H1 (cell line): ENCODE measurements at regions not wholly inside any gene's neighbourhood (a gene's known extent, or its start where the extent isn't known, plus 50 kb on each side); places are given as distances from the start of the nearest gene placed in this dataset.

Experiments
- EP300 ChIP-seq, 2 experiments: IDR thresholded peaks; 1 replicate in 1 of 2; 2 replicates in 1 of 2; pipeline ENCODE4 v1.6.1; 2011 to 2012; ENCODE audit warnings: low read depth in 2 of 2, low read length in 2 of 2, mild to moderate bottlenecking in 2 of 2, borderline replicate concordance in 1 of 2, inconsistent platforms in 1 of 2, moderate library complexity in 1 of 2
- EZH2 ChIP-seq: fragments of 200-600 bp; sonication (generic); IDR thresholded peaks from 2 replicates; pipeline ENCODE4 v1.7.1; 2012; ENCODE audit warnings: low read depth, mild to moderate bottlenecking, moderate library complexity, low read length, inconsistent platforms; ENCODE audit not compliant: severe bottlenecking
- JUND ChIP-seq: IDR thresholded peaks from 2 replicates; pipeline ENCODE4 v1.6.1; 2011; ENCODE audit warnings: mild to moderate bottlenecking, improper control_type of control experiment, low read length
- POLR2A ChIP-seq, 2 experiments: IDR thresholded peaks; 1 replicate in 1 of 2; 2 replicates in 1 of 2; pipeline ENCODE4 v1.6.1; 2011; ENCODE audit warnings: low read depth in 2 of 2, low read length in 2 of 2, mild to moderate bottlenecking in 2 of 2; ENCODE audit errors: control extremely low read depth in 1 of 2
- POU5F1 ChIP-seq: IDR thresholded peaks from 2 replicates; pipeline ENCODE4 v1.6.1; 2011; ENCODE audit warnings: low read depth, mild to moderate bottlenecking, low read length, moderate library complexity
- RAD21 ChIP-seq, 2 experiments: IDR thresholded peaks in 1 of 2; conservative IDR thresholded peaks in 1 of 2; 2 replicates each; pipeline ENCODE4 v1.6.1; 2011; ENCODE audit warnings: low read depth in 2 of 2, low read length in 2 of 2, improper control_type of control experiment in 1 of 2, inconsistent platforms in 1 of 2, mild to moderate bottlenecking in 1 of 2, moderate library complexity in 1 of 2
- RXRA ChIP-seq: IDR thresholded peaks from 2 replicates; pipeline ENCODE4 v1.6.1; 2011; ENCODE audit warnings: low read depth, mild to moderate bottlenecking, low read length, moderate library complexity; ENCODE audit not compliant: insufficient read depth
- SUZ12 ChIP-seq: fragments of 200-600 bp; sonication (generic); IDR thresholded peaks from 2 replicates; pipeline ENCODE4 v1.6.1; 2012; ENCODE audit warnings: mild to moderate bottlenecking, inconsistent platforms, low read length, moderate library complexity, mixed read lengths
- TAF1 ChIP-seq: IDR thresholded peaks from 2 replicates; pipeline ENCODE4 v1.6.1; 2011; ENCODE audit warnings: mild to moderate bottlenecking, low read depth, low read length
- TF ChIP-seq, protein P1 (sequence below), 3 experiments: IDR thresholded peaks; 1 replicate in 2 of 3; 2 replicates in 1 of 3; pipeline versions ENCODE4 v1.5.1 to v1.6.1; 2011; ENCODE audit warnings: low read length in 3 of 3, mild to moderate bottlenecking in 3 of 3, inconsistent platforms in 2 of 3, low read depth in 1 of 3, moderate library complexity in 1 of 3; ENCODE audit not compliant: insufficient read depth in 1 of 3; ENCODE audit errors: control extremely low read depth in 1 of 3

DNA sequence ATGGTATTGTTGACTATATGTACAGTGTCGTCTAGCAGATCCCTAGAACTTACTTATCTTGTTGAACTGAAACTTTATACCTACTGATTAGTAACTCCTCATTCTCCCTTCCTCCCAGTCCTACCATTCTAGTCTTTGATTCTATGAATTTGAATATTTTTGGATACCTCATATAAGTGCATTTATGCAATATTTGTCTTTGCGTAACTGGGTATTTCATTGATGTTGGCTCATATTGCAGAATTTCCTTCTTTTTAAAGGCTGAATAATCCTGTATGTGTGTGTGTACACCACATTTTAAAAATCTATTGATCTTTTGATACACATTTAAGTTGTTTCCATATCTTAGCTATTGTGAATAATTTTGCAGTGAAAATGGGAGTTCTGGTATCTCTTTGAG, 119.9 kb downstream of the SOX4 start:
- no peak for TF ChIP-seq SUZ12
- TF ChIP-seq, protein P1, sequence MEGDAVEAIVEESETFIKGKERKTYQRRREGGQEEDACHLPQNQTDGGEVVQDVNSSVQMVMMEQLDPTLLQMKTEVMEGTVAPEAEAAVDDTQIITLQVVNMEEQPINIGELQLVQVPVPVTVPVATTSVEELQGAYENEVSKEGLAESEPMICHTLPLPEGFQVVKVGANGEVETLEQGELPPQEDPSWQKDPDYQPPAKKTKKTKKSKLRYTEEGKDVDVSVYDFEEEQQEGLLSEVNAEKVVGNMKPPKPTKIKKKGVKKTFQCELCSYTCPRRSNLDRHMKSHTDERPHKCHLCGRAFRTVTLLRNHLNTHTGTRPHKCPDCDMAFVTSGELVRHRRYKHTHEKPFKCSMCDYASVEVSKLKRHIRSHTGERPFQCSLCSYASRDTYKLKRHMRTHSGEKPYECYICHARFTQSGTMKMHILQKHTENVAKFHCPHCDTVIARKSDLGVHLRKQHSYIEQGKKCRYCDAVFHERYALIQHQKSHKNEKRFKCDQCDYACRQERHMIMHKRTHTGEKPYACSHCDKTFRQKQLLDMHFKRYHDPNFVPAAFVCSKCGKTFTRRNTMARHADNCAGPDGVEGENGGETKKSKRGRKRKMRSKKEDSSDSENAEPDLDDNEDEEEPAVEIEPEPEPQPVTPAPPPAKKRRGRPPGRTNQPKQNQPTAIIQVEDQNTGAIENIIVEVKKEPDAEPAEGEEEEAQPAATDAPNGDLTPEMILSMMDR (IDR thresholded peaks at IDR 0.05; ENCODE audit: control extremely low read depth in 1 of 3, insufficient read depth in 1 of 3, low read depth in 1 of 3, low read length in 3 of 3), result no peak
- TF ChIP-seq JUND, result no peak
- TF ChIP-seq RXRA, result no peak
- TF ChIP-seq RAD21 (IDR thresholded peaks at IDR 0.05 in 1 of 2, conservative IDR thresholded peaks at IDR 0.05 in 1 of 2; ENCODE audit: low read depth in 2 of 2, low read length in 2 of 2), result no peak
- TF ChIP-seq TAF1, result no peak
- no peak for TF ChIP-seq EZH2
- TF ChIP-seq EP300 (IDR thresholded peaks at IDR 0.05; ENCODE audit: borderline replicate concordance in 1 of 2, low read depth in 2 of 2, low read length in 2 of 2), result no peak
- no peak for TF ChIP-seq POLR2A (IDR thresholded peaks at IDR 0.05; ENCODE audit: control extremely low read depth in 1 of 2, low read depth in 2 of 2, low read length in 2 of 2)
- TF ChIP-seq POU5F1, result no peak
